Gastroesophageal sphincter (tissue), 3 donors: ENCODE measurements at regions not wholly inside any gene's neighbourhood (a gene's known extent, or its start where the extent isn't known, plus 50 kb on each side); places are given as distances from the start of the nearest gene placed in this dataset.

Source experiments
- CTCF ChIP-seq, 4 experiments: fragments of 200-600 bp in 2 of 4; fragments of 450-650 bp in 2 of 4; sonication (generic) in 1 of 4; IDR thresholded peaks; one replicate each; pipeline ENCODE4 v1.5.1; 2017 to 2019; ENCODE audit warnings: antibody characterized with exemption in 4 of 4, mild to moderate bottlenecking in 2 of 4, moderate library complexity in 2 of 4
- EP300 ChIP-seq: sonication (generic); formaldehyde crosslinking; IDR thresholded peaks from one replicate; pipeline ENCODE4 v1.6.1; 2017; ENCODE audit warnings: antibody characterized with exemption, mild to moderate bottlenecking
- POLR2A ChIP-seq, 2 donors: fragments of 450-650 bp; IDR thresholded peaks; one replicate each; pipeline ENCODE4 v1.6.1; 2017; ENCODE audit warnings: antibody characterized with exemption in 2 of 2, mild to moderate bottlenecking in 2 of 2, moderate library complexity in 1 of 2
- POLR2AphosphoS5 ChIP-seq: sonication (generic); formaldehyde crosslinking; IDR thresholded peaks from one replicate; pipeline ENCODE4 v1.6.1; 2017; ENCODE audit warnings: antibody characterized with exemption

- TF ChIP-seq POLR2A (IDR thresholded peaks at IDR 0.05) (no peak), EP300 (no peak), POLR2AphosphoS5 (no peak), CTCF (IDR thresholded peaks at IDR 0.05) (no peak)
These were observed 776.1 kb downstream of the BRD1 start for GRCh38 chr22:49051491-49052022.
